OCI-LY7 (cell line): ENCODE measurements at regions not wholly inside any gene's neighbourhood (a gene's known extent, or its start where the extent isn't known, plus 50 kb on each side); places are given as distances from the start of the nearest gene placed in this dataset.

Experiments used
- BruUV-seq: library from RNA; stranded (reverse); fragments of 400-500 nt; replicated peaks from 2 replicates; lab custom pipeline; 2021; lab: Mats Ljungman, UMichigan
- CTCF ChIA-PET: fragments of 300-600 bp; sonication (Branson Sonifier 250); formaldehyde crosslinking; loops from one replicate; lab custom pipeline; 2022; ENCODE audit warnings: antibody characterized with exemption; ENCODE audit not compliant: unreplicated experiment; lab: Charles Lee
- POLR2A ChIA-PET: fragments of 300-600 bp; sonication (Branson Sonifier 250); formaldehyde crosslinking; loops from one replicate; lab custom pipeline; 2022; ENCODE audit warnings: antibody characterized with exemption; lab: Charles Lee
- DNase-seq: peaks from one replicate; pipeline ENCODE4 v3.0.0-alpha.2; 2015; ENCODE audit warnings: low spot score
- H2AFZ ChIP-seq: fragments of 200-600 bp; sonication (generic), shearing (Covaris generic); 2 replicates; pipeline ENCODE4 v1.6.1; 2014; ENCODE audit warnings: mild to moderate bottlenecking, antibody characterized with exemption, low read length, moderate library complexity
- H3K27ac ChIP-seq: fragments of 200-600 bp; sonication (generic); 2 replicates; pipeline ENCODE4 v1.5.1; 2014; ENCODE audit warnings: mixed run types, low read depth, mild to moderate bottlenecking, moderate library complexity, low read length, inconsistent platforms; ENCODE audit not compliant: poor library complexity, severe bottlenecking
- H3K36me3 ChIP-seq: fragments of 200-600 bp; sonication (generic); 2 replicates; pipeline ENCODE4 v1.6.1; 2014; ENCODE audit warnings: mild to moderate bottlenecking, antibody characterized with exemption, low read length, moderate library complexity, mixed read lengths; ENCODE audit not compliant: insufficient read depth
- H3K4me1 ChIP-seq: fragments of 200-600 bp; sonication (generic); 2 replicates; pipeline ENCODE4 v1.5.1; 2014; ENCODE audit warnings: mild to moderate bottlenecking, low read length; ENCODE audit not compliant: insufficient read depth, poor library complexity, severe bottlenecking
- H3K4me2 ChIP-seq: fragments of 200-600 bp; sonication (generic); 2 replicates; pipeline ENCODE4 v1.6.1; 2014; ENCODE audit warnings: mild to moderate bottlenecking, low read length
- H3K4me3 ChIP-seq: fragments of 200-600 bp; sonication (generic); 2 replicates; pipeline ENCODE4 v1.5.1; 2014; ENCODE audit warnings: mild to moderate bottlenecking, low read depth, low read length; ENCODE audit not compliant: poor library complexity, severe bottlenecking
- H3K79me2 ChIP-seq: fragments of 200-600 bp; sonication (generic); 2 replicates; pipeline ENCODE4 v1.6.1; 2016; ENCODE audit warnings: low read depth, mild to moderate bottlenecking, low read length, moderate library complexity, mixed read lengths; ENCODE audit not compliant: insufficient read depth
- H3K9me2 ChIP-seq: fragments of 200-600 bp; sonication (generic); 2 replicates; pipeline ENCODE4 v1.6.1; 2016; ENCODE audit warnings: mild to moderate bottlenecking, low read length, mixed read lengths; ENCODE audit not compliant: insufficient read depth
- H3K9me3 ChIP-seq: fragments of 200-600 bp; sonication (generic); 2 replicates; pipeline ENCODE4 v1.6.1; 2014; ENCODE audit warnings: mild to moderate bottlenecking, mixed run types, low read length, mixed read lengths
- H4K20me1 ChIP-seq: fragments of 200-600 bp; sonication (generic); 2 replicates; pipeline ENCODE4 v1.6.1; 2014; ENCODE audit warnings: mild to moderate bottlenecking, antibody characterized with exemption, low read length, moderate library complexity, mixed read lengths; ENCODE audit not compliant: insufficient read depth
- CTCF ChIP-seq: fragments of 200-600 bp; sonication (generic); conservative IDR thresholded peaks from 2 replicates; pipeline ENCODE4 v1.5.1; 2014; ENCODE audit warnings: mild to moderate bottlenecking, antibody characterized with exemption, low read length, moderate library complexity, mixed read lengths
- EZH2phosphoT487 ChIP-seq: fragments of 200-600 bp; sonication (generic); IDR thresholded peaks from 2 replicates; pipeline ENCODE4 v1.6.1; 2018; ENCODE audit warnings: low read depth, borderline replicate concordance, mild to moderate bottlenecking, mixed run types, antibody characterized with exemption, low read length, moderate library complexity, mixed read lengths
- intact Hi-C: fragments of 100-400 bp; cut with micrococcal nuclease; formaldehyde crosslinking; loops from one replicate; pipeline ENCODE4 v1.10.0; 2022; ENCODE audit not compliant: unreplicated experiment

GRCh38 chr9:28750136-28750535 lies 1176.9 kb upstream of the C9orf72 start:
- Histone ChIP-seq H4K20me1 (no peaks in the 10 kb centered on the region), H3K79me2 (no peaks in the 10 kb centered on the region), H3K4me1 (no peaks in the 10 kb centered on the region), H3K9me2 (no peaks in the 10 kb centered on the region), H3K4me2 (no peak overlapping the region), H2AFZ (no peak overlapping the region), H3K9me3 (no peaks in the 10 kb centered on the region), H3K4me3 (no peak overlapping the region), H3K36me3 (no peaks in the 10 kb centered on the region), H3K27ac (no peak overlapping the region)
- intact Hi-C loops, result no loop called here
- ChIA-PET POLR2A (no interaction called here), CTCF (no interaction called here)
- DNase-seq, result no peak
- no TSS peak for BruUV-seq
- TF ChIP-seq EZH2phosphoT487 (no peak), CTCF (no peak)

- no peak overlapping the region for H3K4me3 ChIP-seq
- intact Hi-C loops, result no loop called here
- no peaks in the 10 kb centered on the region for H3K36me3 ChIP-seq
- H3K4me1 ChIP-seq, result no peaks in the 10 kb centered on the region
- POLR2A ChIA-PET, result no interaction called here
- no peak overlapping the region for H2AFZ ChIP-seq
- H3K79me2 ChIP-seq, result no peaks in the 10 kb centered on the region
- no peaks in the 10 kb centered on the region for H3K9me2 ChIP-seq
- TF ChIP-seq CTCF, result no peak
- no peak for TF ChIP-seq EZH2phosphoT487
- H3K9me3 ChIP-seq, result no peaks in the 10 kb centered on the region
- H3K4me2 ChIP-seq, result no peak overlapping the region
- BruUV-seq, result no TSS peak
- no peaks in the 10 kb centered on the region for H4K20me1 ChIP-seq
- DNase-seq, result no peak
- CTCF ChIA-PET, result no interaction called here
- H3K27ac ChIP-seq, result no peak overlapping the region
Observed at GRCh38 chr9:28758341-28758740, 1185.1 kb upstream of the C9orf72 start.

GRCh38 chr9:28758971-28759370 lies 1185.7 kb upstream of the C9orf72 start:
- ChIA-PET CTCF (no interaction called here), POLR2A (interaction anchor here (0.7 kb wide), 1 partner anchor 651 kb away, joined by 3 read pairs; no protein-coding TSS in a partner anchor)
- Histone ChIP-seq H2AFZ (no peak overlapping the region), H4K20me1 (no peaks in the 10 kb centered on the region), H3K4me2 (no peak overlapping the region), H3K36me3 (no peaks in the 10 kb centered on the region), H3K27ac (no peak overlapping the region), H3K9me3 (no peaks in the 10 kb centered on the region), H3K4me3 (no peak overlapping the region), H3K79me2 (no peaks in the 10 kb centered on the region), H3K9me2 (no peaks in the 10 kb centered on the region), H3K4me1 (no peaks in the 10 kb centered on the region)
- no peak for DNase-seq
- TF ChIP-seq CTCF (no peak), EZH2phosphoT487 (no peak)
- no TSS peak for BruUV-seq
- intact Hi-C loops, result no loop called here
